GM10266 (cell line): ENCODE measurements at regions not wholly inside any gene's neighbourhood (a gene's known extent, or its start where the extent isn't known, plus 50 kb on each side); places are given as distances from the start of the nearest gene placed in this dataset.

Experiments
- DNase-seq: peaks from one replicate; pipeline ENCODE4 v3.0.0; 2012; ENCODE audit errors: extremely low spot score
- TF ChIP-seq, protein P1 (sequence below): IDR thresholded peaks from 2 replicates; pipeline ENCODE4 v1.5.1; 2012; ENCODE audit warnings: mild to moderate bottlenecking, low read depth; ENCODE audit not compliant: control insufficient read depth, insufficient read depth; ENCODE audit errors: missing control alignments

- DNase-seq: no peak
- TF ChIP-seq, protein P1, sequence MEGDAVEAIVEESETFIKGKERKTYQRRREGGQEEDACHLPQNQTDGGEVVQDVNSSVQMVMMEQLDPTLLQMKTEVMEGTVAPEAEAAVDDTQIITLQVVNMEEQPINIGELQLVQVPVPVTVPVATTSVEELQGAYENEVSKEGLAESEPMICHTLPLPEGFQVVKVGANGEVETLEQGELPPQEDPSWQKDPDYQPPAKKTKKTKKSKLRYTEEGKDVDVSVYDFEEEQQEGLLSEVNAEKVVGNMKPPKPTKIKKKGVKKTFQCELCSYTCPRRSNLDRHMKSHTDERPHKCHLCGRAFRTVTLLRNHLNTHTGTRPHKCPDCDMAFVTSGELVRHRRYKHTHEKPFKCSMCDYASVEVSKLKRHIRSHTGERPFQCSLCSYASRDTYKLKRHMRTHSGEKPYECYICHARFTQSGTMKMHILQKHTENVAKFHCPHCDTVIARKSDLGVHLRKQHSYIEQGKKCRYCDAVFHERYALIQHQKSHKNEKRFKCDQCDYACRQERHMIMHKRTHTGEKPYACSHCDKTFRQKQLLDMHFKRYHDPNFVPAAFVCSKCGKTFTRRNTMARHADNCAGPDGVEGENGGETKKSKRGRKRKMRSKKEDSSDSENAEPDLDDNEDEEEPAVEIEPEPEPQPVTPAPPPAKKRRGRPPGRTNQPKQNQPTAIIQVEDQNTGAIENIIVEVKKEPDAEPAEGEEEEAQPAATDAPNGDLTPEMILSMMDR: peak; percentile 4
These were observed 51.0 kb downstream of the IARS1 start for GRCh38 chr9:92242260-92243136.

- TF ChIP-seq, protein P1: no peak
- DNase-seq: no peak
These were observed 56.6 kb downstream of the IARS1 start for GRCh38 chr9:92236915-92237314.

DNA sequence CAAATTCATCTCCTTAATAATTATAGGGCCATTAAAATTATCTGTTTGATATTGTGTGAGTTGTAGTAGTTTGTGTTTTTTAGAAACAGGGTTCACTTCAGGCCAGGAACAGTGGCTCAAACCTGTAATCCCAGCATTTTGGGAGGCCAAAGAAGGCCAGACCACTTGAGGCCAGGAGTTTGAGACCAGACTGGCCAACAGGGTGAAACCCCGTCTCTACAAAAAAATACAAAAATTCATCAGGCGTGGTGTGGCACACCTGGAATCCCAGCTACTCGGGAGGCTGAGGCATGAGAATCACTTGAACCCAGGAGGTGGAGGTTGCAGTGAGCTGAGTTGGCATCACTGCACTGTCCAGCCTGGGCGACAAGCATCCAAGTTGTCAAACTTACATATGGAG is 57.0 kb downstream of the IARS1 start:
- no peak for DNase-seq
- TF ChIP-seq, protein P1: no peak

DNA sequence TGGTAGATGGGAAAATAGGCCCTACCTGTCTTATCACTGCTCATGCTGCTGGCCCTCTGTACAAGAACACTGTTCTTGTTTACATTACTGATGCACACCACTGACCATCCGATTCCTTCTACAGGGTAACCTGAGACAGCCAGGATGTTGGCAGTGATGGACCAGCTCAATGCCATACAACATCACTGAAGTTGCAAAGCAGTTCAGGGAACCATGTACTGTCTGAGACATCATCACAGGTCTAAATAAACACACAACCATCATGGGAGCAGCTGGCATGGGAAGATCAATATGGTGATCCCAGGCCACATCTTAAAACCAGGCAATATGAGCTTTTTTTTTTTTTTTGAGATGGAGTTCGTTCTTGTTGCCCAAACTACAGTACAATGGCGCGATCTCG is 59.0 kb downstream of the IARS1 start:
- no peak for DNase-seq
- TF ChIP-seq, protein P1: no peak

DNA sequence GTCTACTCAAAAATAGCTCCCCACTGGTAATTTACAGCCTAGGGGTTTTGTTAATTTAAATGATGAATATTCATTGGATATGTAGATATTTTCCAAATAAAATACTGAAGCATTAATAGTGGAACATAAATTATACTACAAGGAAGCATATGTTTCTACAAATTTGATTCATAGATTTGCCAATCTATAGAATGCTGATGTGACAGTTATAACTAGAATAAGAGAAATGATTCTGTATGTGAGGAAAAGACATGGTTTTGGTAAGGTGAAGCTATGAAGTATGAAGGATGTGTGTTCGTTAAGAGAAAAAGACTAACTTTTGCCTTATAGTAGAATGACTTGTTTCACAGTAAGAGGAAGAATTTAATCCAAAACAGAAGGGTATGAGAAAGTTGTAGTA is 61.3 kb downstream of the IARS1 start:
- DNase-seq: no peak
- TF ChIP-seq, protein P1: no peak

GRCh38 chr9:92228628-92229027 is 64.9 kb downstream of the IARS1 start:
- DNase-seq: no peak
- TF ChIP-seq, protein P1: no peak

DNA sequence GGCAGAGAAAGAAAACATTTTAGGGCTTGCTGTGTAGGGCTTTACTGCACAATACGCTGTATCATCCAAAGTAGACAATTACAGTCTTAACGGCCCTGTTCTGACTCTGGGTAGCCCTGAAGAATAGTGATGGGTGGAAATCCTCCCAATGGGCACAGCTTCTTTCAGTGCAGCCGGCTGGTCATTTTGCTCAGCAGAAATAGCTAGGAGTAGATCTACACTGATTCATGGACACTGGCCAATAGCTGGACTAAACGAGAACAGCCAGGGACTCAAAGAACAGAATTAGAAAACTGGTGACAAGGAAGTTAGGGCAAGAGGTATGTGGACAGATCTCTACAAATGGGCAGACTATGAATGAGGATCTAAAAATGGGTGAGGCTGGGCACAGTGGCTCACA is 69.3 kb downstream of the IARS1 start:
- TF ChIP-seq, protein P1: no peak
- no peak for DNase-seq
